Upper lobe of left lung (tissue), 6 donors: ENCODE measurements at regions not wholly inside any gene's neighbourhood (a gene's known extent, or its start where the extent isn't known, plus 50 kb on each side); places are given as distances from the start of the nearest gene placed in this dataset.

Experiments
- ATAC-seq, 2 donors: fragments of 200-7000 bp; cut with Tn5 transposase; one replicate each; pipeline ENCODE4 v1.9.1; 2022; ENCODE audit warnings: mild to moderate bottlenecking in 2 of 2, moderate library complexity in 2 of 2; ENCODE audit not compliant: low FRiP score in 2 of 2
- DNase-seq, 2 donors: peaks; one replicate each; pipeline ENCODE4 v3.0.0-alpha.2; 2019 to 2020
- H3K27ac ChIP-seq, 4 donors: fragments of 200-600 bp; sonication (generic); one replicate each; pipeline ENCODE4 v1.5.1; 2016 to 2019
- H3K27me3 ChIP-seq, 4 donors: fragments of 200-600 bp; sonication (generic); one replicate each; pipeline ENCODE4 v1.5.1; 2017 to 2019
- H3K36me3 ChIP-seq, 4 donors: fragments of 200-600 bp; sonication (generic); one replicate each; pipeline ENCODE4 v1.5.1; 2016 to 2019
- H3K4me1 ChIP-seq, 4 donors: fragments of 200-600 bp; sonication (generic); one replicate each; pipeline ENCODE4 v1.5.1; 2018 to 2019
- H3K4me3 ChIP-seq, 4 donors: fragments of 200-600 bp; sonication (generic); one replicate each; pipeline ENCODE4 v1.5.1; 2017 to 2019; ENCODE audit warnings: mild to moderate bottlenecking in 2 of 4, moderate library complexity in 1 of 4
- H3K9me3 ChIP-seq, 4 donors: fragments of 200-600 bp; sonication (generic); one replicate each; pipeline ENCODE4 v1.5.1; 2018 to 2019
- CTCF ChIP-seq, 6 experiments: fragments of 450-650 bp in 4 of 6; fragments of 200-600 bp in 2 of 6; sonication (generic) in 2 of 6; IDR thresholded peaks; one replicate each; pipeline ENCODE4 v1.5.1; 2016 to 2019; ENCODE audit warnings: antibody characterized with exemption in 6 of 6
- EP300 ChIP-seq, 4 donors: sonication (generic); formaldehyde crosslinking; IDR thresholded peaks; one replicate each; pipeline ENCODE4 v1.5.1; 2017; ENCODE audit warnings: antibody characterized with exemption in 4 of 4, control low read depth in 2 of 4
- POLR2A ChIP-seq, 4 donors: fragments of 450-650 bp; IDR thresholded peaks; one replicate each; pipeline ENCODE4 v1.5.1; 2016 to 2017; ENCODE audit warnings: antibody characterized with exemption in 4 of 4, mild to moderate bottlenecking in 2 of 4
- POLR2AphosphoS5 ChIP-seq, 2 donors: sonication (generic); formaldehyde crosslinking; IDR thresholded peaks; one replicate each; pipeline ENCODE4 v1.5.1; 2017; ENCODE audit warnings: antibody characterized with exemption in 2 of 2
- WGBS, 2 donors: methylation state at CpG; one replicate each; pipeline ENCODE4 v1.1.5; 2017 to 2018; 5-methylcytosine and 5-hydroxymethylcytosine counted together
- donor health status: DM: no; HTN: no; CAD: no; lungs with moderate emphysema.
- donor health status: DM: no; HTN: yes; CAD: no; lungs with severe emphysema.

- Histone ChIP-seq H3K36me3 (no peaks in the 10 kb centered on the region), H3K4me3 (no peak overlapping the region), H3K27ac (no peak overlapping the region), H3K4me1 (no peaks in the 10 kb centered on the region), H3K27me3 (no peaks in the 10 kb centered on the region), H3K9me3 (no peaks in the 10 kb centered on the region)
- ATAC-seq: no peak
- 90 to 100% methylated on average over 1 of the region's 1 CpG for WGBS, 2 donors
- no peak for DNase-seq
- TF ChIP-seq POLR2A (IDR thresholded peaks at IDR 0.05): no peak
- TF ChIP-seq EP300 (IDR thresholded peaks at IDR 0.05): no peak
- TF ChIP-seq POLR2AphosphoS5 (IDR thresholded peaks at IDR 0.05): no peak
- no peak for TF ChIP-seq CTCF (IDR thresholded peaks at IDR 0.05)
These were observed 205.1 kb upstream of the TLL1 start for GRCh38 chr4:165667969-165668368.

GRCh38 chr4:165668694-165669093 is 204.3 kb upstream of the TLL1 start:
- no peaks in the 10 kb centered on the region for H3K4me1 ChIP-seq
- H3K9me3 ChIP-seq: no peaks in the 10 kb centered on the region
- no peaks in the 10 kb centered on the region for H3K27me3 ChIP-seq
- no peak for TF ChIP-seq POLR2AphosphoS5 (IDR thresholded peaks at IDR 0.05)
- no peak for TF ChIP-seq POLR2A (IDR thresholded peaks at IDR 0.05)
- no peak for TF ChIP-seq CTCF (IDR thresholded peaks at IDR 0.05)
- TF ChIP-seq EP300 (IDR thresholded peaks at IDR 0.05): no peak
- H3K36me3 ChIP-seq: no peaks in the 10 kb centered on the region
- no peak overlapping the region for H3K27ac ChIP-seq
- DNase-seq (no peak), ATAC-seq (no peak)
- WGBS, 2 donors: 63 to 65% methylated on average over 2 of the region's 2 CpGs
- H3K4me3 ChIP-seq: no peak overlapping the region

GRCh38 chr4:165677081-165677480 is 196.0 kb upstream of the TLL1 start:
- DNase-seq: no peak
- Histone ChIP-seq H3K36me3 (no peaks in the 10 kb centered on the region), H3K9me3 (no peaks in the 10 kb centered on the region), H3K27me3 (no peaks in the 10 kb centered on the region), H3K4me3 (no peak overlapping the region), H3K27ac (no peak overlapping the region), H3K4me1 (no peaks in the 10 kb centered on the region)
- WGBS, 2 donors: 81 to 87% methylated on average over 8 of the region's 8 CpGs
- peak in 1 of 2 donors; percentile 48 for ATAC-seq
- TF ChIP-seq POLR2A (IDR thresholded peaks at IDR 0.05) (no peak), CTCF (IDR thresholded peaks at IDR 0.05) (no peak), EP300 (IDR thresholded peaks at IDR 0.05) (no peak), POLR2AphosphoS5 (IDR thresholded peaks at IDR 0.05) (no peak)

GRCh38 chr4:165678236-165678935 is 194.7 kb upstream of the TLL1 start:
- no peak overlapping the region for H3K4me3 ChIP-seq
- no peak overlapping the region for H3K27ac ChIP-seq
- WGBS, 2 donors: 76 to 77% methylated on average over 6 of the region's 6 CpGs
- ATAC-seq (no peak), DNase-seq (no peak)
- TF ChIP-seq POLR2A (IDR thresholded peaks at IDR 0.05) (no peak), CTCF (IDR thresholded peaks at IDR 0.05) (no peak), EP300 (IDR thresholded peaks at IDR 0.05) (no peak), POLR2AphosphoS5 (IDR thresholded peaks at IDR 0.05) (no peak)
- no peaks in the 10 kb centered on the region for H3K27me3 ChIP-seq
- H3K9me3 ChIP-seq: no peaks in the 10 kb centered on the region
- no peaks in the 10 kb centered on the region for H3K4me1 ChIP-seq
- H3K36me3 ChIP-seq: no peaks in the 10 kb centered on the region

GRCh38 chr4:165678936-165679325 is 194.1 kb upstream of the TLL1 start:
- DNase-seq (no peak), ATAC-seq (no peak)
- no peak overlapping the region for H3K4me3 ChIP-seq
- H3K27me3 ChIP-seq: no peaks in the 10 kb centered on the region
- no peaks in the 10 kb centered on the region for H3K36me3 ChIP-seq
- WGBS, 2 donors: 85 to 86% methylated on average over 1 of the region's 1 CpG
- H3K4me1 ChIP-seq: no peaks in the 10 kb centered on the region
- TF ChIP-seq CTCF (IDR thresholded peaks at IDR 0.05) (no peak), EP300 (IDR thresholded peaks at IDR 0.05) (no peak), POLR2AphosphoS5 (IDR thresholded peaks at IDR 0.05) (no peak), POLR2A (IDR thresholded peaks at IDR 0.05) (no peak)
- H3K27ac ChIP-seq: no peak overlapping the region
- H3K9me3 ChIP-seq: no peaks in the 10 kb centered on the region
